ENCODE measurements at regions not wholly inside any gene's neighbourhood (a gene's known extent, or its start where the extent isn't known, plus 50 kb on each side); places are given as distances from the start of the nearest gene placed in this dataset.

GRCh38 chr18:55811925-55812324 lies 223.9 kb upstream of the TCF4 start:
- Histone ChIP-seq H3K9me3 (ENCODE audit: control insufficient read depth, insufficient read depth, low read length) (no peaks in the 10 kb centered on the region), H3K9me2 (replicated peaks; ENCODE audit: control insufficient read depth, low read length) (no peaks in the 10 kb centered on the region), H3K4me2 (ENCODE audit: low read length) (no peak overlapping the region), H3K27me3 (ENCODE audit: control insufficient read depth, low read length) (no peaks in the 10 kb centered on the region), H4K20me1 (ENCODE audit: control insufficient read depth, insufficient read depth, low read depth, low read length) (no peaks in the 10 kb centered on the region), H3K27ac (ENCODE audit: low read depth, low read length) (no peak overlapping the region), H3K4me3 (ENCODE audit: low read length) (no peak overlapping the region), H3F3A (ENCODE audit: control insufficient read depth, insufficient read depth) (no peaks in the 10 kb centered on the region), H3K36me3 (ENCODE audit: control insufficient read depth, low read length) (no peaks in the 10 kb centered on the region), H3K4me1 (ENCODE audit: control insufficient read depth, low read length) (no peaks in the 10 kb centered on the region), H3K79me2 (ENCODE audit: control insufficient read depth, low read length) (no peaks in the 10 kb centered on the region)
- TF ChIP-seq EZH2phosphoT487 (IDR thresholded peaks at IDR 0.05; ENCODE audit: borderline replicate concordance, low read length) (no peak), CTCF (IDR thresholded peaks at IDR 0.05; ENCODE audit: low read depth, low read length, poor library complexity, severe bottlenecking) (no peak)

GRCh38 chr18:55805666-55806065 lies 217.7 kb upstream of the TCF4 start:
- no peak overlapping the region for H3K27ac ChIP-seq (ENCODE audit: low read depth, low read length)
- no peaks in the 10 kb centered on the region for H3K4me1 ChIP-seq (ENCODE audit: control insufficient read depth, low read length)
- H4K20me1 ChIP-seq (ENCODE audit: control insufficient read depth, insufficient read depth, low read depth, low read length) = no peaks in the 10 kb centered on the region
- no peaks in the 10 kb centered on the region for H3K36me3 ChIP-seq (ENCODE audit: control insufficient read depth, low read length)
- H3K9me3 ChIP-seq (ENCODE audit: control insufficient read depth, insufficient read depth, low read length) = no peaks in the 10 kb centered on the region
- H3K4me3 ChIP-seq (ENCODE audit: low read length) = no peak overlapping the region
- TF ChIP-seq CTCF (IDR thresholded peaks at IDR 0.05; ENCODE audit: low read depth, low read length, poor library complexity, severe bottlenecking) (no peak), EZH2phosphoT487 (IDR thresholded peaks at IDR 0.05; ENCODE audit: borderline replicate concordance, low read length) (no peak)
- H3F3A ChIP-seq (ENCODE audit: control insufficient read depth, insufficient read depth) = no peaks in the 10 kb centered on the region
- no peaks in the 10 kb centered on the region for H3K27me3 ChIP-seq (ENCODE audit: control insufficient read depth, low read length)
- H3K4me2 ChIP-seq (ENCODE audit: low read length) = no peak overlapping the region
- H3K9me2 ChIP-seq (replicated peaks; ENCODE audit: control insufficient read depth, low read length) = no peaks in the 10 kb centered on the region
- H3K79me2 ChIP-seq (ENCODE audit: control insufficient read depth, low read length) = no peaks in the 10 kb centered on the region

- Histone ChIP-seq H3K79me2 (ENCODE audit: control insufficient read depth, low read length) (no peaks in the 10 kb centered on the region), H3K9me2 (replicated peaks; ENCODE audit: control insufficient read depth, low read length) (no peaks in the 10 kb centered on the region), H3F3A (ENCODE audit: control insufficient read depth, insufficient read depth) (no peaks in the 10 kb centered on the region), H3K4me3 (ENCODE audit: low read length) (no peak overlapping the region), H3K27ac (ENCODE audit: low read depth, low read length) (no peak overlapping the region), H3K9me3 (ENCODE audit: control insufficient read depth, insufficient read depth, low read length) (no peaks in the 10 kb centered on the region), H4K20me1 (ENCODE audit: control insufficient read depth, insufficient read depth, low read depth, low read length) (no peaks in the 10 kb centered on the region), H3K27me3 (ENCODE audit: control insufficient read depth, low read length) (no peaks in the 10 kb centered on the region), H3K4me1 (ENCODE audit: control insufficient read depth, low read length) (no peaks in the 10 kb centered on the region), H3K4me2 (ENCODE audit: low read length) (no peak overlapping the region), H3K36me3 (ENCODE audit: control insufficient read depth, low read length) (no peaks in the 10 kb centered on the region)
- TF ChIP-seq CTCF (IDR thresholded peaks at IDR 0.05; ENCODE audit: low read depth, low read length, poor library complexity, severe bottlenecking) = no peak
- no peak for TF ChIP-seq EZH2phosphoT487 (IDR thresholded peaks at IDR 0.05; ENCODE audit: borderline replicate concordance, low read length)
Measured at GRCh38 chr18:55795101-55795669, 207.2 kb upstream of the TCF4 start.
